Nephron progenitor cell (in vitro differentiated cells): ENCODE measurements at regions not wholly inside any gene's neighbourhood (a gene's known extent, or its start where the extent isn't known, plus 50 kb on each side); places are given as distances from the start of the nearest gene placed in this dataset.

Experiments used
- DNase-seq: peaks from one replicate; pipeline ENCODE4 v3.0.0; 2021
- H3K27ac Mint-ChIP-seq: 2 replicates; pipeline ENCODE4 v1.8.0; 2021; ENCODE audit warnings: mild to moderate bottlenecking, moderate library complexity, mixed read lengths
- H3K27me3 Mint-ChIP-seq: 2 replicates; pipeline ENCODE4 v1.8.0; 2021; ENCODE audit warnings: mild to moderate bottlenecking, low read depth, mixed read lengths; ENCODE audit not compliant: poor library complexity
- H3K36me3 Mint-ChIP-seq: 2 replicates; pipeline ENCODE4 v1.8.0; 2021; ENCODE audit warnings: low read depth, mixed read lengths
- H3K4me1 Mint-ChIP-seq: 2 replicates; pipeline ENCODE4 v1.8.0; 2021; ENCODE audit warnings: mixed read lengths
- H3K4me3 Mint-ChIP-seq: 2 replicates; pipeline ENCODE4 v1.8.0; 2021; ENCODE audit warnings: mild to moderate bottlenecking, moderate library complexity, mixed read lengths
- H3K9me3 Mint-ChIP-seq: 2 replicates; pipeline ENCODE4 v1.8.0; 2021; ENCODE audit warnings: mild to moderate bottlenecking, moderate library complexity, mixed read lengths
- CTCF ChIP-seq: fragments of 200-600 bp; sonication (generic); IDR thresholded peaks from 2 replicates; pipeline ENCODE4 v1.5.0; 2021; ENCODE audit warnings: antibody characterized with exemption

DNA sequence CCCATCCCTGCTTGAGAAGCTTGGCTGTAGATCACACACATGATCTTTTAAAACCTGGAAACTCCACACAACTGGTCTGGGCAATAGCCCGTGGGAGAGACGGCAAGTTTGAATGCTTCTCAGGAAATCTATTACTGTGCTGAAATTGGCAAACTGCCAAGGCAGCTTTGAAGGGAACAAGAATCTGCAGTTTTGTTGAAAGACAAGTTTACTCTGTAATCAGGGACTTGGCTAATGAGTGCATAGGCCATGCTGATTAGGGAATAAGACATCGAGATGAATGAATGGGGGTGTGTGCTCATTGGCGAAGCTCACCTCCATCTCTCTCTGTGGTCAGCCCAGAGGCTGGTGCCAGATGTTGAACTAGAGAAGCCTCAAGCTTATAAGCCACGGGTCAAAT, 218.8 kb downstream of the HIPK3 start:
- peaks cover 15% of the 10 kb centered on the region for H3K27me3 Mint-ChIP-seq
- TF ChIP-seq CTCF, result no peak
- DNase-seq, result no peak
- no peak overlapping the region for H3K27ac Mint-ChIP-seq
- no peak overlapping the region for H3K4me3 Mint-ChIP-seq
- H3K9me3 Mint-ChIP-seq, result no peaks in the 10 kb centered on the region
- H3K36me3 Mint-ChIP-seq, result no peaks in the 10 kb centered on the region
- no peaks in the 10 kb centered on the region for H3K4me1 Mint-ChIP-seq

GRCh38 chr11:33474866-33475265, 217.7 kb downstream of the HIPK3 start:
- H3K4me3 Mint-ChIP-seq, result no peak overlapping the region
- H3K36me3 Mint-ChIP-seq, result no peaks in the 10 kb centered on the region
- no peaks in the 10 kb centered on the region for H3K4me1 Mint-ChIP-seq
- no peak for DNase-seq
- H3K9me3 Mint-ChIP-seq, result no peaks in the 10 kb centered on the region
- H3K27ac Mint-ChIP-seq, result no peak overlapping the region
- peaks cover 10% of the 10 kb centered on the region for H3K27me3 Mint-ChIP-seq
- TF ChIP-seq CTCF, result no peak

DNA sequence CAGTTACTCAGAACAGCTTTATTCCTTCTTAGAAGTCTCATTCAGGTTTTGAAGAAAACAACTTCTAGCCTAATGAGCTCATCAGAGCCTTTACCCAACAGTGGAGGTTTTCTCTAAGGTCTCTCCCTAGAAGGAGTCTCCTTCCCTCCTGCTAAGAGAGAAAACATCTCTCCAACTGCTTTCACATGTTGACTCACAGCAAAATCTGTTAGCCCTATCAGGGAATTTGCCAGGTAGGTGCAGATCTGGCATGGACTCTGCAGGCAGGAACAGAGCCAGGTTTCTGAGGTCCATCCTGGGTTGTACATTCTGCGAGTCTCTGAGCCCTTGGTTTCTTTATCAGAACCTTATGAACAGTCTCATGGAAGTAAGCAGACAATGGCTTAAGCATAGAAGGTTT, 214.4 kb downstream of the HIPK3 start:
- no peak for TF ChIP-seq CTCF
- Mint-ChIP-seq H3K27ac (no peak overlapping the region), H3K9me3 (no peaks in the 10 kb centered on the region), H3K27me3 (peaks cover 9% of the 10 kb centered on the region), H3K36me3 (no peaks in the 10 kb centered on the region), H3K4me3 (no peak overlapping the region), H3K4me1 (no peaks in the 10 kb centered on the region)
- DNase-seq, result no peak

GRCh38 chr11:33467966-33468365, 210.8 kb downstream of the HIPK3 start:
- no peaks in the 10 kb centered on the region for H3K36me3 Mint-ChIP-seq
- DNase-seq, result no peak
- no peak for TF ChIP-seq CTCF
- no peak overlapping the region for H3K27ac Mint-ChIP-seq
- no peaks in the 10 kb centered on the region for H3K4me1 Mint-ChIP-seq
- H3K9me3 Mint-ChIP-seq, result no peaks in the 10 kb centered on the region
- peaks cover 16% of the 10 kb centered on the region for H3K27me3 Mint-ChIP-seq
- H3K4me3 Mint-ChIP-seq, result no peak overlapping the region

DNA sequence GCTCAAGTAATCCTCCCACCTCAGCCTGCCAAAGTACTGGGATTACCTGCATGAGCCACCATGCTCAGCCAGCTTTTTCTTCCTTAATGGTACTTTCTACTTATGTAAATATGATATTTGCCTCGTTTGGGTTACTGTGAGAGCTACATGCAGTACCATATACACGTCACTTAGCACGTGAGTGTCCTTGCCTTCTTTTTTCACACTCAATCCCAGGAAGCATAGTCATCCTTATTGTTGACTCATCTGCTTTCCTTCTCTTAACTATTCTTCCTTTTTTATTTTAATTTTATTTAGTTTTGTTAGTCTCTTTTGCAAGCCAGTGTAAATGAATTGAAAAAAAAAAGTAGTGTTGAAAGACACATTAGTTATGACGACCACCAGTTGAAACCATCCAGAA, 205.9 kb downstream of the HIPK3 start:
- Mint-ChIP-seq H3K27me3 (peaks cover 10% of the 10 kb centered on the region), H3K27ac (no peak overlapping the region), H3K4me1 (no peaks in the 10 kb centered on the region)

More for the DNA sequence above, 205.9 kb downstream of the HIPK3 start:
- Mint-ChIP-seq H3K36me3 (no peaks in the 10 kb centered on the region), H3K9me3 (no peaks in the 10 kb centered on the region), H3K4me3 (no peak overlapping the region)
- no peak for TF ChIP-seq CTCF
- DNase-seq, result no peak
